MM.1S (cell line): ENCODE measurements at regions not wholly inside any gene's neighbourhood (a gene's known extent, or its start where the extent isn't known, plus 50 kb on each side); places are given as distances from the start of the nearest gene placed in this dataset.

Source experiments
- EZH2 ChIP-seq: fragments of 300-600 bp; sonication (generic); optimal IDR thresholded peaks from 2 replicates; pipeline ENCODE3; 2017; ENCODE audit warnings: low read depth, mild to moderate bottlenecking, antibody characterized with exemption, low read length, mixed read lengths
- EZH2phosphoT487 ChIP-seq: fragments of 300-600 bp; sonication (generic); IDR thresholded peaks from 2 replicates; pipeline ENCODE4 v1.6.1; 2018; ENCODE audit warnings: antibody characterized with exemption, low read length
- TF ChIP-seq, protein P1 (sequence below): fragments of 300-600 bp; sonication (generic); IDR thresholded peaks from 2 replicates; pipeline ENCODE4 v1.5.1; 2016; ENCODE audit warnings: antibody characterized with exemption, low read length, mixed read lengths

DNA sequence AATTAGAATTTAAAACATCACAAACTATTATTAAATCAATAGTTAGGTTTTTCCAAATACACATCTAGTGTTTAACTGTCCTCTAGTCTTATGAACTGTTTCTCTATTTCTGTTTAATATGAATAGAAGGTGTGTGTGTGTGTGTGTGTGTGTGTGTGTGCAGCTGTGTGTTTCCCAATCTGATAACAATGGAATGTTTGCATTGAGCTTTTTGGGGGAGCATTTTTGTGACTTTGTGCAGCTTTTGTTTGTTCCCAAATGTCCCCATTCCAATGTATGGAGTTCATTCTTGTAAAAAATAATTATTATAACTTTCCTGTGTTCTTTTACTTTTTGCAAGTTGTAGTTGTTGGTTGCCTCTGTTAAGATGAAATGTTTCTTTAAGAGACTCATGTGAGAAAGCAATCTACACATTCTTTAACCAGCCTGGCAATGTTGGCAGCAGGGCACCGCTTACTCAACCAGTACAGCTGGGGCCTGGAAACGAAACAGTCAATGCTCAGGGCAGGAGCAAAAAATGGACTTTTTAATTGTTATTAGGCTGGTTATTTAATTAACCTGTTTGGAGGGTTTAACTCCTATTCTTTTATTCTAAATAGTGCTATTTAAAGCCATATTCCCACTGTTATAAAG lies 354.3 kb downstream of the SRGAP2C start:
- TF ChIP-seq, protein P1, sequence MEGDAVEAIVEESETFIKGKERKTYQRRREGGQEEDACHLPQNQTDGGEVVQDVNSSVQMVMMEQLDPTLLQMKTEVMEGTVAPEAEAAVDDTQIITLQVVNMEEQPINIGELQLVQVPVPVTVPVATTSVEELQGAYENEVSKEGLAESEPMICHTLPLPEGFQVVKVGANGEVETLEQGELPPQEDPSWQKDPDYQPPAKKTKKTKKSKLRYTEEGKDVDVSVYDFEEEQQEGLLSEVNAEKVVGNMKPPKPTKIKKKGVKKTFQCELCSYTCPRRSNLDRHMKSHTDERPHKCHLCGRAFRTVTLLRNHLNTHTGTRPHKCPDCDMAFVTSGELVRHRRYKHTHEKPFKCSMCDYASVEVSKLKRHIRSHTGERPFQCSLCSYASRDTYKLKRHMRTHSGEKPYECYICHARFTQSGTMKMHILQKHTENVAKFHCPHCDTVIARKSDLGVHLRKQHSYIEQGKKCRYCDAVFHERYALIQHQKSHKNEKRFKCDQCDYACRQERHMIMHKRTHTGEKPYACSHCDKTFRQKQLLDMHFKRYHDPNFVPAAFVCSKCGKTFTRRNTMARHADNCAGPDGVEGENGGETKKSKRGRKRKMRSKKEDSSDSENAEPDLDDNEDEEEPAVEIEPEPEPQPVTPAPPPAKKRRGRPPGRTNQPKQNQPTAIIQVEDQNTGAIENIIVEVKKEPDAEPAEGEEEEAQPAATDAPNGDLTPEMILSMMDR: no peak
- TF ChIP-seq EZH2phosphoT487: no peak
- no peak for TF ChIP-seq EZH2
